ENCODE measurements at regions not wholly inside any gene's neighbourhood (a gene's known extent, or its start where the extent isn't known, plus 50 kb on each side); places are given as distances from the start of the nearest gene placed in this dataset.
"Not testable (repeated sequence)": the region's sequence is repeated elsewhere in the genome, so short reads cannot be mapped to it uniquely, and the experiment has no call there.

DNA sequence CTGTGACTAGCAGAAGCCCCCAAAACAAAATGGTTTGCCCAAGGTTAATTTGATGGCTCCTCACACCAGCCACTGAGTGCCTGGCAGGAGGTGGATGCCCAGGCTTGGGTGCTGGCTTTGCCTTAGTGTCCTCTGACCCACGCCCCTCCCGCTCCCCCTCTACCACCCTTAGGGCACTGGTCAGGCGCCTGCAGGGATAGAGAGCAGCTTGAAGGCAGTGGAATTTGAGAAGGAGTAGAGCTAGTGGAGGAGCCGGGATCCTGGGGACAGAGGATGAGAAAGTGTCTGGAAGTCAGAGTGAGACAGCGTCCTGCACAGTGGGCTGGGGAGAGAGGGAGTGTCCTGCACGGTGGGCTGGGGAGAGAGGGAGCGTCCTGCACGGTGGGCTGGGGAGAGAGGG, 139.4 kb downstream of the DNAJB6 start:
- no peak overlapping the region for H3K27ac Mint-ChIP-seq
- ChIA-PET CTCF (no interaction called here), POLR2A (no interaction called here)
- no peaks in the 10 kb centered on the region for H3K27me3 Mint-ChIP-seq
- peaks cover 20% of the 10 kb centered on the region for H3K36me3 Mint-ChIP-seq
- H3K9me3 Mint-ChIP-seq = peaks cover 24% of the 10 kb centered on the region
- DNase-seq = no peak
- peaks cover 37% of the 10 kb centered on the region for H3K4me1 Mint-ChIP-seq (ENCODE audit: low read depth)
- intact Hi-C loops (cut with micrococcal nuclease) = no loop called here
- H3K4me3 Mint-ChIP-seq = no peak overlapping the region

DNA sequence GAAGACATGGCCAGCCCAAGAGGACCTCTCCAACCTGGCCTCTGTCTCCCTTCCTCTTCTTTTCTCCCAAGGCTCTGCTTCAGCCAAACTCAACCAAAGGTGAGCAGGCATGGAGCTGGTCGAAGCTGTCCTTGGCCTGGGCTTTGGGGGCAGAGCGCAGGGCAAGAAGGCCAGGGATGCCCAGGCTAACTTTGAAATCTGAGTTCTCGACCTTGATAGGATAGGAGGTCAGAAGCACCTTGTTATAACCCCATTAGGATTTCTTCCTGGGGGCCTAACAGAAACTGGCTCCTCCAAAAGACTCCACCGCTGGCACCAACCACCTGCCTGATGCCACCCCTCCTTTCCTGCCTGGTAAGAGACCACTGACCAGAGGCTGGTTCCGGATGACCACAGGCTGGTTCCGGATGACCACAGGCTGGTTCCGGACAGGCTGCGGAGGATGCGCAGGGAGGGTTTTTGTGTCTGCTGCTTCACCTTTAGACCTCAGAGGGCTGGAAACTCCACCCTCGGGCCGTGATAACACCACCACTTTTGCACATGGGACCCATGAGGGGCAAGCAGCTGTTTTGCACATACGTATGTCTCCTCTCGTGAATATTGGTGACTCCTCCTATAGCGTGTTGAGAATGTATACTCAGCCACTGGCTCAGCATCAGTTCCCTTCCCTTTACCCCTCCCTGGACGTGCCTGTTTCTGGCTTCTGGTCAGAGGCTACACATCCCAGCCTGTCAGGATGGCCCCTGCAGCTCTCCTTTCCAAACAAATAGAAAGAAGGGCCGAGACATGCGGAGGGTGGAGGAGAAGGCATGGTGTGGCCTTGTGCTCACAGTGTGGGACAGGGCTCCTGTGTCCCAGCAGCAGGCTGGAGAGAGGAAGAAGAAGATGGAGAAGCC, 140.1 kb downstream of the DNAJB6 start:
- H3K27me3 Mint-ChIP-seq = no peaks in the 10 kb centered on the region
- H3K27ac Mint-ChIP-seq = no peak overlapping the region
- intact Hi-C loops (cut with micrococcal nuclease) = no loop called here
- no peak overlapping the region for H3K4me3 Mint-ChIP-seq
- POLR2A ChIA-PET = no interaction called here
- H3K36me3 Mint-ChIP-seq = peaks cover 20% of the 10 kb centered on the region
- H3K9me3 Mint-ChIP-seq = peaks cover 24% of the 10 kb centered on the region
- no peak for DNase-seq
- CTCF ChIA-PET = no interaction called here
- peaks cover 30% of the 10 kb centered on the region for H3K4me1 Mint-ChIP-seq (ENCODE audit: low read depth)

DNA sequence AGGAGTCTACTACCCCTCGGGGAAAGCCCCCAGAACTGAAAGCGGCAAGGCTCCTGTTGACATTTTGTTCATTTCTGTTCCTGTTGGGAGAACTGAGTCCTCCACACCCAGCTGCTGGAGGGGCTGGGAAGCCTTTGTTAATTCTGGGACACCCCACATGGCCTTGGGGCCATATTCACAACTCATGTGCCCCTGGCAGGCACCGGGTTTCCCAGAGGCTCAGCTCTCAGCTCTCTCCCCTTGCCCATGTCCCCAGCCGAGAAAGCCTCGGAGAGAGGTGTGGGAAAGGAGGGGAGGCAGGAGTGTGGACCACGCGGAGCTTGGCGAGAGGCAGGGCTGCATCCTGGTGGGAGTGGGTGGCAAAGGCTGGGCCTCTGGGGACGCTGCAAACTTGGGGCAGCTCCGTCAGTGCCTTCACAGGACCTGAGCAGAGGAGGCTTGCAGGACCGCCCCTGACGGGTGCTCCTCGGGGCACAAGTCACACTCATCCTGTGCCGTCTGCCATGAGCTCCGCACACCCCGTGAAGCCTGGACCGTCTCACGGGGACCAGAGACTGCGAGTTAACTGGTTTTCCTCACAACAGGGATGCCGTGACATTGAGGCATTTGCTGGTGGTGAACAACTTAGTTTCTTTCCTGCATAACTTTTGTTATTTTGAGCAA, 140.9 kb downstream of the DNAJB6 start:
- POLR2A ChIA-PET = no interaction called here

DNA sequence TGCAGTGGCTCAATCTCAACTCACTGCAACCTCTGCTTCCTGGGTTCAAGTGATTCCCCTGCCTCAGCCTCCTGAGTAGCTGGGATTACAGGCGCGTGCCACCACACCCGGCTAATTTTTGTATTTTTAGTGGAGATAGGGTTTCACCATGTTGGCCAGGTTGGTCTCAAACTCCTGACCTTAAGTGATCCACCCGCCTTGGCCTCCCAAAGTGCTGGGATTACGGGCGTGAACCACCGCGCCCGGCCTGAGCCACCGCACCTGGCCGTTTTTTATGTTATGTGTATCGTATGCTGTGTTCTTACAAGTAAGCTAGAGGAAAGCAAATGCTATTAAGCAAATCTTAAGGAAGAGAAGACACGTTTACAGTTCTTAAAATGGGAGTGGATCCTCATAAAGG, 141.8 kb downstream of the DNAJB6 start:
- H3K27ac Mint-ChIP-seq = peak overlapping the region; percentile 5
- H3K9me3 Mint-ChIP-seq, DNase-seq, CTCF ChIA-PET, H3K27me3 Mint-ChIP-seq, POLR2A ChIA-PET, H3K36me3 Mint-ChIP-seq: not testable (repeated sequence)
- H3K4me1 Mint-ChIP-seq (ENCODE audit: low read depth) = peaks cover 19% of the 10 kb centered on the region
- intact Hi-C loops (cut with micrococcal nuclease) = loop anchor here (2.0 kb wide), 1 partner anchor 16 kb away; no protein-coding TSS in a partner anchor
- peak overlapping the region; percentile 52 for H3K4me3 Mint-ChIP-seq

More for the DNA sequence above, 140.9 kb downstream of the DNAJB6 start:
- Mint-ChIP-seq H3K27ac (peak overlapping the region; percentile 58), H3K4me1 (ENCODE audit: low read depth) (peaks cover 24% of the 10 kb centered on the region), H3K4me3 (peak overlapping the region; percentile 52), H3K27me3 (no peaks in the 10 kb centered on the region), H3K36me3 (peaks cover 16% of the 10 kb centered on the region), H3K9me3 (peaks cover 18% of the 10 kb centered on the region)
- intact Hi-C loops (cut with micrococcal nuclease) = loop anchor here (2.0 kb wide), 1 partner anchor 17 kb away; no protein-coding TSS in a partner anchor
- CTCF ChIA-PET = no interaction called here
- peak; percentile 53 for DNase-seq

DNA sequence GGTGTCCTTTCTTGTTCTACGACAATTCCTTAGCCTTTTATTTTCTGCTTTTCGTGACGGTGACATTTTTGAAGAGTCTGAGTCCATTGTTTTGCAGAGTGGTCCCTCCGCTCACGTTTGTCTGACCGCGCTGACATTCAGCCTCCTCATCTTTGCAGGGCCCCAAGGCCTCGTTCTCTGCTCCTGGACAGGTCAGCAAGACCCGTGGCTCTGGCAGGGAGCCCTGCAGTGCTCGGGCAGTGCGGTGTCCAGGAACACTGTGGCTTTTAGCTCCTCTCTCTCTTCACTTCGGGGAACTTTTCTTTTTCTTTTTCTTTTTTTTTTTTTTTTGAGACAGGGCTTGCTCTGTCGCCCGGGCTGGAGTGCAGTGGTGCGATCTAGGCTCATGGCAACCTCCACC, 142.5 kb downstream of the DNAJB6 start:
- no peak for DNase-seq
- Mint-ChIP-seq H3K36me3 (peaks cover 3% of the 10 kb centered on the region), H3K27ac (no peak overlapping the region), H3K27me3 (no peaks in the 10 kb centered on the region), H3K4me3 (no peak overlapping the region), H3K4me1 (ENCODE audit: low read depth) (peaks cover 19% of the 10 kb centered on the region), H3K9me3 (peaks cover 4% of the 10 kb centered on the region)
- CTCF ChIA-PET = no interaction called here
- intact Hi-C loops (cut with micrococcal nuclease) = loop anchor here (2.0 kb wide), 1 partner anchor 15 kb away; no protein-coding TSS in a partner anchor
- POLR2A ChIA-PET = no interaction called here

DNA sequence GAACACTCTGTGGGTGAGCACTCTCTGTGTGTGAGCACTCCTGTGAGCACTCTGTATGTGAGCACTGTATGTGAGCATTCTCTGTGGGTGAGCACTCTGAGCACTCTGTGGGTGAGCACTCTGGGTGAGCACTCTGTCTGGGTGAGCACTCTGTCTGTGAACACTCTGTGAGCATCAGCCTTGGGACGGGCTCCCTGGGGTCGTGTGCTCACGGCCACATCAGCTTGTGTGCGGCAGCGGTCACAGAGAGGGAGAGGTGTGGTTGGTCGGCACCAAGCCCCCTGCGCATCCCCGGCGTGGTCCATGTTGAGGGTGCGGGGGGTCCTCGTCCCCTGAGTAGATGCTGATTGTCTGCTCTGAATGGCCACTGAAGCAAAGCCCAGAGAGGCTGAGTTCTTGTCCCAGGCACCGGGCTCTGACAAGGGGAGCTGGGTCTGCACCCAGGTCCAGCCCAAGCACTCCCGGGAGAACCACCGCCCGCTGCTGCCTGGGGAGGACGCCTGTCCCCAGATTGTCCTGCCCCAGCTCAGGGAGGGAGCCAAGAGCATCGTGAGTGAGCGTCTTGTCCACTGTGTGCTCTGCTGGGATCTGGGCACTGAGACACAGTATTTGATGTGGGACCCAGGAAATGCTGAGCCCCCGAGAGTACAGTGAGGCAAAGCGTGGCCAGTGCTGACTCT, 143.7 kb downstream of the DNAJB6 start:
- CTCF ChIA-PET = no interaction called here
- H3K27ac Mint-ChIP-seq = no peak overlapping the region
- DNase-seq = peak; percentile 7
- peaks cover 4% of the 10 kb centered on the region for H3K27me3 Mint-ChIP-seq
- H3K4me3 Mint-ChIP-seq = no peak overlapping the region
- no peaks in the 10 kb centered on the region for H3K9me3 Mint-ChIP-seq
- POLR2A ChIA-PET = no interaction called here
- H3K4me1 Mint-ChIP-seq (ENCODE audit: low read depth) = peaks cover 24% of the 10 kb centered on the region
- no peaks in the 10 kb centered on the region for H3K36me3 Mint-ChIP-seq
- intact Hi-C loops (cut with micrococcal nuclease) = no loop called here

DNA sequence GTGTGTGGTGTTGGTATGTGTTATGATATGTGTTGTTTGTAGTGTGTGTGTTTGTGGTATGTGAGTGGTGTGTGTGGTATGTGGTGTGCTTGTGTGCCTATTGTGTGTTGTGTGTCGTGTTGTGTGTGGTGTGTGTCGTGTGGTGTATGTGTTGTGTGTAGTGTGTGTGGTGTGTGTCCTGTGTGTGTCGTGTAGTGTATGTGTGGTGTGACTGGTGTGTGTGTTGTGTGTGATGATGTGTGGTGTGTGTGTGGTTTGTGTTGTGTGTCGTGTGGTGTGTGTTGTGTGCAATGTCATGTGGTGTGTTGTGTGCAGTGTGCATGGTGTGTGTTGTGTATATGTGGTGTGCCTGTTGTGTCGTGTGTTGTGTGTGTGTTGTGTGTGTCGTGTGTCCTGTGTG, 144.6 kb downstream of the DNAJB6 start:
- Mint-ChIP-seq H3K4me1 (ENCODE audit: low read depth) (peaks cover 26% of the 10 kb centered on the region), H3K4me3 (no peak overlapping the region), H3K9me3 (no peaks in the 10 kb centered on the region), H3K36me3 (no peaks in the 10 kb centered on the region), H3K27ac (no peak overlapping the region), H3K27me3 (peaks cover 6% of the 10 kb centered on the region)
- intact Hi-C loops (cut with micrococcal nuclease) = no loop called here
- ChIA-PET CTCF (no interaction called here), POLR2A (no interaction called here)
- DNase-seq = no peak

DNA sequence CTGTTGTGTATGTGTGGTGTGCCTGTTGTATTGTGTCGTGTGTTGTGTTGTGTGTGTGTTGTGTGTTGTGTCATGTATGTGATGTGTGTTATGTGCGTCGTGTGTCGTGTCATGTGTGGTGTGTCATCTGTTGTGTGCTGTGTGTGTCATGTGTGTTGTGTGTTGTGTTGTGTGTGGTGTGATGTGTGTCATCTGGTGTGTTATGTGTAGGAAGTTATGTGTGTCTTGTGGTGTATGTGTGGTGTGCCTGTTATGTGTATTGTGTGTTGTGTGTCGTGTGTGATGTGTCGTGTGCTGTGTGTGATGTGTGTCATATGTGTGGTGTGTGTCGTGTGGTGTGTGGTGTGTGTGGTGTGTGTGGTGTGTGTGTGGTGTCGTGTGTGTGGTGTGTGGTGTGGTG, 145.2 kb downstream of the DNAJB6 start:
- POLR2A ChIA-PET = no interaction called here
- Mint-ChIP-seq H3K9me3 (no peaks in the 10 kb centered on the region), H3K27ac (no peak overlapping the region), H3K27me3 (peaks cover 6% of the 10 kb centered on the region), H3K4me1 (ENCODE audit: low read depth) (peaks cover 26% of the 10 kb centered on the region), H3K36me3 (no peaks in the 10 kb centered on the region), H3K4me3 (no peak overlapping the region)
- no peak for DNase-seq
- intact Hi-C loops (cut with micrococcal nuclease) = no loop called here
- CTCF ChIA-PET = no interaction called here

DNA sequence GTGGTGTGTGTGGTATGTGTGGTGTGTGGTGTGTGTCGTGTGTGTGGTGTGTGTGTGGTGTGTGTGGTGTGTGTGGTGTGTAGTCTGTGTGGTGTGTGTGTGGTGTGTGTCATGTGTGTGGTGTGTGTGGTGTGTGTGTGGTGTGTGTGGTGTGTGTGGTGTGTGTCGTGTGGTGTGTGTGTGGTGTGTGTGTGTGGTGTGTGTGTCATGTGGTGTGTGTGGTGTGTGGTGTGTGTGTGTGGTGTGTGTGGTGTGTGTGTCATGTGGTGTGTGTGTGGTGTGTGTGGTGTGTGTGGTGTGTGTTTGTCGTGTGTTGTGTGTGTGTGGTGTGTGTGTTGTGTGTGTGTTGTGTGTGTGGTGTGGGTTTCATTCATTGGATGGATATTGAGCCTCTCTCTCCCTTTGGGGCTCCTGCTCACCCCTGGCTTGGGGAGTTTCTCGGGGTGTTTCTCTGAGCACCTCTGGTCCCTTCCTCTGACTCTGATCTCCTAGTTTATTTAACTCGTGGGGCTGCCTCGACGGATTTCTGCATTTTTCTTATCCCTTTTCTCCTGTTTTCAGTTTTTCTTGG, 145.8 kb downstream of the DNAJB6 start:
- H3K4me3 Mint-ChIP-seq = no peak overlapping the region
- ChIA-PET POLR2A (no interaction called here), CTCF (interaction anchor here (0.6 kb wide), 1 partner anchor 92 kb away, joined by 3 read pairs; no protein-coding TSS in a partner anchor)
- H3K9me3 Mint-ChIP-seq = no peaks in the 10 kb centered on the region
- H3K4me1 Mint-ChIP-seq (ENCODE audit: low read depth) = peaks cover 22% of the 10 kb centered on the region
- H3K27ac Mint-ChIP-seq = no peak overlapping the region
- no peaks in the 10 kb centered on the region for H3K36me3 Mint-ChIP-seq
- peaks cover 6% of the 10 kb centered on the region for H3K27me3 Mint-ChIP-seq
- DNase-seq = peak; percentile 16
- intact Hi-C loops (cut with micrococcal nuclease) = no loop called here

DNA sequence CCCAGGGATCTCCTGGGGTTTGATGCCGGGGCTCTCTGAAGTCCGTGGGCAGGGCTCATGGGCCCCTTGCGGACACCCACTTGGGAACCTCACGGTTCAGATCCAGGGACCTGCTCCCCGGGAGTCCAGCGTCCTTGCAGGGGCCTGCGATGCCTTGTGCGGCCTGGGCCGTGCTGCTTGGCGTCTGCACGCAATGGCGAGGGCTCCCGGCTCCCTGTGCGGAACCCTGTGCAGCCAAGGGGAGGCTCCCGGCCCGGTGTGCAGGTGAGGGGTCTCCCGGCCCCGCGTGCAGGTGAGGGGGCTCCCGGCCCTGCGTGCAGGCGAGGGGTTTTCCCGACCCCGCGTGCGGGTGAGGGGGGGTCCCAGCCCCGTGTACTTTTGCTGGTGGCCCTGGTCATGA, 146.7 kb downstream of the DNAJB6 start:
- no peak overlapping the region for H3K4me3 Mint-ChIP-seq
- intact Hi-C loops (cut with micrococcal nuclease) = no loop called here
- ChIA-PET POLR2A (no interaction called here), CTCF (interaction anchor here (0.6 kb wide), 1 partner anchor 93 kb away, joined by 3 read pairs; no protein-coding TSS in a partner anchor)
- peaks cover 14% of the 10 kb centered on the region for H3K4me1 Mint-ChIP-seq (ENCODE audit: low read depth)
- H3K27ac Mint-ChIP-seq = no peak overlapping the region
- DNase-seq = peak; percentile 8
- H3K9me3 Mint-ChIP-seq = no peaks in the 10 kb centered on the region
- no peaks in the 10 kb centered on the region for H3K36me3 Mint-ChIP-seq
- peaks cover 6% of the 10 kb centered on the region for H3K27me3 Mint-ChIP-seq

DNA sequence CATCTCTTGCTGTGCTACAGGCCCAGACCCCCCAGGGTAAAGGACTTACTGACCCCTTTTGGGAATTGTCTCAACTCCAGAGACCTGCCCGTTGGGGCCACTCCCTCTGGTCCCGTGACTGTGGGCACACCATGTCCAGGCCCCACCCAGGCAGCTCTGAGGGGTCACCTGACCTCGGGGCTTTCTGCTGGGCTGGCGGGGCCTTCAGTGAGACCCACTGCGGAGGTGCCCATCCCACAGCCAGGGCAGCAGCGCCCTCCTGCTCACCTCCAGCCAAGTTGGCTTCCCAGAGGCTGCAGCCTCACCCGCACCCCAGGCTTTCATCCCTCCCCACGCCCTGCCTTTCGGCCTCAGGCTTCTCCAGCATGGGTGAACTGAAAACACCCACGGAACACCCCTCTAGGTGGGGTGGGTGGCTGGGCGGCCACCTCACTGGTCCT, 147.2 kb downstream of the DNAJB6 start:
- Mint-ChIP-seq H3K4me3 (no peak overlapping the region), H3K27ac (no peak overlapping the region), H3K27me3 (peaks cover 6% of the 10 kb centered on the region), H3K9me3 (no peaks in the 10 kb centered on the region), H3K4me1 (ENCODE audit: low read depth) (peaks cover 12% of the 10 kb centered on the region), H3K36me3 (no peaks in the 10 kb centered on the region)
- intact Hi-C loops (cut with micrococcal nuclease) = no loop called here
- DNase-seq = peak; percentile 5
- ChIA-PET CTCF (no interaction called here), POLR2A (no interaction called here)

Data from activated CD4-positive, alpha-beta memory T cell treated with anti-CD3 and anti-CD28 coated beads for 36 hours (primary cell).